ENCODE measurements at regions not wholly inside any gene's neighbourhood (a gene's known extent, or its start where the extent isn't known, plus 50 kb on each side); places are given as distances from the start of the nearest gene placed in this dataset.

- no peak for DNase-seq (ENCODE audit: low read depth)
- H3K4me3 ChIP-seq (ENCODE audit: low read depth, low read length) = no peak overlapping the region
- TF ChIP-seq CTCF (IDR thresholded peaks at IDR 0.05; ENCODE audit: control insufficient read depth, extremely low read depth, insufficient read depth) = no peak
Observed at GRCh38 chr22:47291565-47292495, 529.4 kb downstream of the TBC1D22A start.

- no peak for DNase-seq (ENCODE audit: low read depth)
- H3K4me3 ChIP-seq (ENCODE audit: low read depth, low read length) = no peak overlapping the region
- no peak for TF ChIP-seq CTCF (IDR thresholded peaks at IDR 0.05; ENCODE audit: control insufficient read depth, extremely low read depth, insufficient read depth)
Observed at GRCh38 chr22:47290706-47291430, 528.4 kb downstream of the TBC1D22A start.

GRCh38 chr22:47289336-47289985, 527.0 kb downstream of the TBC1D22A start:
- no peak for TF ChIP-seq CTCF (IDR thresholded peaks at IDR 0.05; ENCODE audit: control insufficient read depth, extremely low read depth, insufficient read depth)
- no peak overlapping the region for H3K4me3 ChIP-seq (ENCODE audit: low read depth, low read length)
- DNase-seq (ENCODE audit: low read depth) = no peak

- no peak for TF ChIP-seq CTCF (IDR thresholded peaks at IDR 0.05; ENCODE audit: control insufficient read depth, extremely low read depth, insufficient read depth)
- DNase-seq (ENCODE audit: low read depth) = no peak
- H3K4me3 ChIP-seq (ENCODE audit: low read depth, low read length) = no peak overlapping the region
Observed at GRCh38 chr22:47288680-47289079, 526.2 kb downstream of the TBC1D22A start.

GRCh38 chr22:47287516-47287915, 525.1 kb downstream of the TBC1D22A start:
- no peak for TF ChIP-seq CTCF (IDR thresholded peaks at IDR 0.05; ENCODE audit: control insufficient read depth, extremely low read depth, insufficient read depth)
- no peak overlapping the region for H3K4me3 ChIP-seq (ENCODE audit: low read depth, low read length)
- no peak for DNase-seq (ENCODE audit: low read depth)

GRCh38 chr22:47286590-47286989, 524.1 kb downstream of the TBC1D22A start:
- no peak for DNase-seq (ENCODE audit: low read depth)
- no peak for TF ChIP-seq CTCF (IDR thresholded peaks at IDR 0.05; ENCODE audit: control insufficient read depth, extremely low read depth, insufficient read depth)
- no peak overlapping the region for H3K4me3 ChIP-seq (ENCODE audit: low read depth, low read length)
